DND-41 (cell line): ENCODE measurements at regions not wholly inside any gene's neighbourhood (a gene's known extent, or its start where the extent isn't known, plus 50 kb on each side); places are given as distances from the start of the nearest gene placed in this dataset.

ENCODE experiments used
- ATAC-seq: fragments of 200-7000 bp; cut with Tn5 transposase; 3 replicates; pipeline ENCODE4 v1.9.1; 2021; ENCODE audit warnings: low read depth; ENCODE audit not compliant: insufficient read depth
- DNase-seq: peaks from one replicate; pipeline ENCODE4 v3.0.0-alpha.2; 2020
- H2AFZ ChIP-seq: 2 replicates; pipeline ENCODE4 v1.6.0; 2012; ENCODE audit warnings: low read depth, low read length
- H3K27ac ChIP-seq: 2 replicates; pipeline ENCODE4 v1.5.1; 2012; ENCODE audit warnings: low read length, inconsistent platforms
- H3K27me3 ChIP-seq: fragments of 200-600 bp; sonication (generic); 2 replicates; pipeline ENCODE4 v1.6.0; 2012; ENCODE audit warnings: low read length, mild to moderate bottlenecking, inconsistent platforms; ENCODE audit not compliant: insufficient read depth, poor library complexity
- H3K36me3 ChIP-seq: 2 replicates; pipeline ENCODE4 v1.5.1; 2012; ENCODE audit warnings: low read length, inconsistent platforms; ENCODE audit not compliant: insufficient read depth
- H3K4me1 ChIP-seq: 2 replicates; pipeline ENCODE4 v1.5.1; 2012; ENCODE audit warnings: mild to moderate bottlenecking, low read length; ENCODE audit not compliant: insufficient read depth
- H3K4me2 ChIP-seq: 2 replicates; pipeline ENCODE4 v1.6.0; 2012; ENCODE audit warnings: mild to moderate bottlenecking, moderate library complexity, low read length, inconsistent platforms; ENCODE audit not compliant: insufficient read depth
- H3K4me3 ChIP-seq, 2 experiments: fragments of 200-600 bp in 1 of 2; shearing (Covaris generic) in 1 of 2; 2 replicates each; pipeline ENCODE4 v1.5.1; 2012 to 2016; ENCODE audit warnings: inconsistent platforms in 2 of 2, low read length in 2 of 2, mild to moderate bottlenecking in 2 of 2, low read depth in 1 of 2, moderate library complexity in 1 of 2
- H3K79me2 ChIP-seq: 2 replicates; pipeline ENCODE4 v1.6.0; 2012; ENCODE audit warnings: low read length, inconsistent platforms; ENCODE audit not compliant: insufficient read depth
- H3K9ac ChIP-seq: 2 replicates; pipeline ENCODE4 v1.6.0; 2012; ENCODE audit warnings: low read depth, mild to moderate bottlenecking, inconsistent platforms, low read length, moderate library complexity
- H3K9me3 ChIP-seq: 2 replicates; pipeline ENCODE4 v1.5.1; 2012; ENCODE audit warnings: low read length, moderate library complexity, mild to moderate bottlenecking, inconsistent platforms; ENCODE audit not compliant: insufficient read depth, severe bottlenecking
- H4K20me1 ChIP-seq: 2 replicates; pipeline ENCODE4 v1.6.0; 2012; ENCODE audit warnings: low read length; ENCODE audit not compliant: insufficient read depth
- EZH2 ChIP-seq: IDR thresholded peaks from 3 replicates; pipeline ENCODE4 v1.6.1; 2012; ENCODE audit warnings: borderline replicate concordance, low read depth, mild to moderate bottlenecking, moderate library complexity, low read length, inconsistent platforms; ENCODE audit not compliant: severe bottlenecking
- TF ChIP-seq, protein P1 (sequence below): IDR thresholded peaks from 2 replicates; pipeline ENCODE4 v1.5.1; 2012; ENCODE audit warnings: borderline replicate concordance, low read length, moderate library complexity, mild to moderate bottlenecking; ENCODE audit not compliant: poor library complexity, severe bottlenecking; ENCODE audit errors: extremely low read depth

- Histone ChIP-seq H3K27me3 (no peaks in the 10 kb centered on the region), H3K79me2 (no peaks in the 10 kb centered on the region), H3K9me3 (no peaks in the 10 kb centered on the region), H3K9ac (no peak overlapping the region), H3K36me3 (no peaks in the 10 kb centered on the region), H3K27ac (no peak overlapping the region), H3K4me2 (no peak overlapping the region), H3K4me1 (no peaks in the 10 kb centered on the region), H4K20me1 (no peaks in the 10 kb centered on the region), H2AFZ (no peak overlapping the region), H3K4me3 (no peak overlapping the region)
- ATAC-seq (no peak), DNase-seq (no peak)
- no peak for TF ChIP-seq EZH2
- TF ChIP-seq, protein P1, sequence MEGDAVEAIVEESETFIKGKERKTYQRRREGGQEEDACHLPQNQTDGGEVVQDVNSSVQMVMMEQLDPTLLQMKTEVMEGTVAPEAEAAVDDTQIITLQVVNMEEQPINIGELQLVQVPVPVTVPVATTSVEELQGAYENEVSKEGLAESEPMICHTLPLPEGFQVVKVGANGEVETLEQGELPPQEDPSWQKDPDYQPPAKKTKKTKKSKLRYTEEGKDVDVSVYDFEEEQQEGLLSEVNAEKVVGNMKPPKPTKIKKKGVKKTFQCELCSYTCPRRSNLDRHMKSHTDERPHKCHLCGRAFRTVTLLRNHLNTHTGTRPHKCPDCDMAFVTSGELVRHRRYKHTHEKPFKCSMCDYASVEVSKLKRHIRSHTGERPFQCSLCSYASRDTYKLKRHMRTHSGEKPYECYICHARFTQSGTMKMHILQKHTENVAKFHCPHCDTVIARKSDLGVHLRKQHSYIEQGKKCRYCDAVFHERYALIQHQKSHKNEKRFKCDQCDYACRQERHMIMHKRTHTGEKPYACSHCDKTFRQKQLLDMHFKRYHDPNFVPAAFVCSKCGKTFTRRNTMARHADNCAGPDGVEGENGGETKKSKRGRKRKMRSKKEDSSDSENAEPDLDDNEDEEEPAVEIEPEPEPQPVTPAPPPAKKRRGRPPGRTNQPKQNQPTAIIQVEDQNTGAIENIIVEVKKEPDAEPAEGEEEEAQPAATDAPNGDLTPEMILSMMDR, result no peak
These were observed 410.0 kb downstream of the DIPK2A start for GRCh38 chr3:144381607-144382006.

DNA sequence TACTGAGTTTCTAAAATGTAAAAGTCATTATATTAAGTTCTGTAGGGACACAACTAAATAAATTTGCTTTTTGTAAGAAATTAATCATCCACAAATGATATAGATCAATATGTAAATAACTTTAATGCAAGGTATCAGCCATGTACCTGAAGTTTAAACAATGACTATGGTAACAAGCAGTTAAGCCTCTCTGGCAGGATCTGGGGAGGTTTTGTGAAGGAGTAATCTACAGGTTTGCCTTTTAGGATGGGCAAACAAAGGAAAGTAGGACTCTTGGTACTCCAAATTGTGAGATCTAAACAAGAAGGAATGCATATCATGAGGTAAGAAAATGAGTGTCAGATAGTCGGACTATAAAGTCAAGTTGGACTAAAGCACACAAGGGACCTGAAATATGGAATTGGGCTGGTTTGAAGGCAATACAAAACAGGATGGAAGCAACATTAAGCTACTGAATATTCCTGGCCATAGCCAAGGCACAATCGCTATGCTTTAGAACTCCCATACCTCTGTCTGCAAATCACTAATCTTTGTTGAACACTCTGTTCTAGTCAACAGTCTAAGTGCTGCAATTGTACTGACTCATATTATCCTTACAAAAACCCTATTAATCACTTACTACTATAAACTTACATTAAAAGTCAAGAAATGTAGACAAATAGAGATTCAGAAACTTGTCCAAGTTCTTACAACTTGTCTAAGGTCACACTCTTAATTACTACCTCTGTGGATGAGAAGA, 412.8 kb downstream of the DIPK2A start:
- no peak overlapping the region for H3K27ac ChIP-seq
- TF ChIP-seq EZH2, result no peak
- TF ChIP-seq, protein P1, result no peak
- no peaks in the 10 kb centered on the region for H3K36me3 ChIP-seq
- ATAC-seq (no peak), DNase-seq (no peak)
- H3K9ac ChIP-seq, result no peak overlapping the region
- H3K4me2 ChIP-seq, result no peak overlapping the region
- no peaks in the 10 kb centered on the region for H3K4me1 ChIP-seq
- H3K27me3 ChIP-seq, result no peaks in the 10 kb centered on the region
- no peaks in the 10 kb centered on the region for H4K20me1 ChIP-seq
- no peaks in the 10 kb centered on the region for H3K79me2 ChIP-seq
- H2AFZ ChIP-seq, result no peak overlapping the region
- H3K9me3 ChIP-seq, result no peaks in the 10 kb centered on the region
- no peak overlapping the region for H3K4me3 ChIP-seq

DNA sequence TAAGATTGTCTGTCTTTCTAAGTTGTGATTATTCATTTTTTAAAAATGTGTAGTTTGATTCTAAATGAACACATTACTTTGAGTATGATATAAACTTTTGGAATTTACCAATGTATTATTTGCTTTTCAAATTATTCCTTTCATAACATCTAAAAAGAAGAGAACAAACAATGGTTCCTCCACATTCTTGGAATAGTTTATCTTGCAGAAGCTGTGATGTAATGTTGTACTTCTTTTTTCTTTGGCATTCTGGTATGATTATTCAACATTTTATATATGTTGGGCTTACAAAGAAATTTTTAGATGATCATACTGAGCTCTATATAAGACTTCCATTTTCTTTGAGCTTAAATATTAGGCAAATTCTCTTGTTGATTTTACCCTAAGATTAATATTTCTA, 419.2 kb downstream of the DIPK2A start:
- Histone ChIP-seq H3K27me3 (no peaks in the 10 kb centered on the region), H3K27ac (no peak overlapping the region), H3K36me3 (no peaks in the 10 kb centered on the region), H2AFZ (no peak overlapping the region), H3K4me2 (no peak overlapping the region), H3K9ac (no peak overlapping the region), H3K4me1 (no peaks in the 10 kb centered on the region), H4K20me1 (no peaks in the 10 kb centered on the region), H3K79me2 (no peaks in the 10 kb centered on the region), H3K9me3 (no peaks in the 10 kb centered on the region), H3K4me3 (no peak overlapping the region)
- TF ChIP-seq, protein P1, result no peak
- no peak for TF ChIP-seq EZH2
- no peak for DNase-seq
- ATAC-seq, result no peak
